ENCODE measurements at regions not wholly inside any gene's neighbourhood (a gene's known extent, or its start where the extent isn't known, plus 50 kb on each side); places are given as distances from the start of the nearest gene placed in this dataset.

DNA sequence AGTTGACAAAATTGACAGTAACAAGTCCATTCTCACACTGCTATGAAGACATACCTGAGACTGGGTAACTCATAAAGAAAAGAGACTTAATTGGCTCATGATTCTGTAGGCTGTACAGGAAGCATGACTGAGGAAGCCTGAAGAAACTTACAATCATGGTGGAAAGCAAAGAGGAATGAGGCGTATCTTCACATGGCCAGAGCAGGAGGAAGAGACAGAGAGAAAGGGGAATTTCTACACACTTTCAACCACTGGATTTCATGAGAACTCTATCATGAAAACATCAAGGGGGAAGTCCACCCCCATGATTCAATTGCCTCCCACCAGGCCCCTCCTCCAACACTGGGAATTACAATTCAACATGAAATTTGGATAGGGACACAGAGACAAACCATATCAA, 758.4 kb upstream of the SLITRK1 start:
- TF ChIP-seq, protein P1, sequence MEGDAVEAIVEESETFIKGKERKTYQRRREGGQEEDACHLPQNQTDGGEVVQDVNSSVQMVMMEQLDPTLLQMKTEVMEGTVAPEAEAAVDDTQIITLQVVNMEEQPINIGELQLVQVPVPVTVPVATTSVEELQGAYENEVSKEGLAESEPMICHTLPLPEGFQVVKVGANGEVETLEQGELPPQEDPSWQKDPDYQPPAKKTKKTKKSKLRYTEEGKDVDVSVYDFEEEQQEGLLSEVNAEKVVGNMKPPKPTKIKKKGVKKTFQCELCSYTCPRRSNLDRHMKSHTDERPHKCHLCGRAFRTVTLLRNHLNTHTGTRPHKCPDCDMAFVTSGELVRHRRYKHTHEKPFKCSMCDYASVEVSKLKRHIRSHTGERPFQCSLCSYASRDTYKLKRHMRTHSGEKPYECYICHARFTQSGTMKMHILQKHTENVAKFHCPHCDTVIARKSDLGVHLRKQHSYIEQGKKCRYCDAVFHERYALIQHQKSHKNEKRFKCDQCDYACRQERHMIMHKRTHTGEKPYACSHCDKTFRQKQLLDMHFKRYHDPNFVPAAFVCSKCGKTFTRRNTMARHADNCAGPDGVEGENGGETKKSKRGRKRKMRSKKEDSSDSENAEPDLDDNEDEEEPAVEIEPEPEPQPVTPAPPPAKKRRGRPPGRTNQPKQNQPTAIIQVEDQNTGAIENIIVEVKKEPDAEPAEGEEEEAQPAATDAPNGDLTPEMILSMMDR (IDR thresholded peaks at IDR 0.05), result no peak
- TF ChIP-seq POLR2A (IDR thresholded peaks at IDR 0.05), result no peak
- TF ChIP-seq EP300 (IDR thresholded peaks at IDR 0.05), result no peak
- DNase-seq (ENCODE audit: low spot score in 2 of 2), result no peak
- Histone ChIP-seq H3K27me3 (no peaks in the 10 kb centered on the region), H3K27ac (no peak overlapping the region), H3K9me3 (peaks cover 0 to 7% (median 0%) of the 10 kb centered on the region in 4 donors), H3K4me1 (no peaks in the 10 kb centered on the region), H3K36me3 (no peaks in the 10 kb centered on the region), H3K4me3 (no peak overlapping the region)
- 87 to 95% methylated on average over 1 of the region's 1 CpG for WGBS, 2 donors

DNA sequence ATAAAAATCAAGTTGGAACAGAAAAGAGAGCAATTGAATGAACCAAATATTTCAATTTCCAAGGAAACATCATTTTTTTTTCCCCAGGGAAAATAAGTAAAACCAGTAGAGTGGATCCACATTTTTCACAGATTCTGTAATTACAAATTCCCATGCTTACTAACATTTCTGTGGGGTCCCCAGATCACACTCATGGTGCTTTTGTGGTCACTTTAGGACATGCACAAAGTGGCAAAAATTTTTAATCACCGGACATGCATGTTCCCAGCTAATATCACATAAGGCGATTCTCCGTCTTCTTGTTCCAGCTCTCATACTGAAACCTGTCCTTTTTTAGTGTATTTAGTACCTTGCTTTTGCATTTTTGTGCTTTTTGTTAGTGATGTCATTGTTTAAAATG, 748.2 kb upstream of the SLITRK1 start:
- H3K4me3 ChIP-seq, result no peak overlapping the region
- H3K27ac ChIP-seq, result no peak overlapping the region
- no peaks in the 10 kb centered on the region for H3K27me3 ChIP-seq
- TF ChIP-seq, protein P1 (IDR thresholded peaks at IDR 0.05), result no peak
- TF ChIP-seq POLR2A (IDR thresholded peaks at IDR 0.05), result no peak
- no peak for TF ChIP-seq EP300 (IDR thresholded peaks at IDR 0.05)
- H3K4me1 ChIP-seq, result no peaks in the 10 kb centered on the region
- no peaks in the 10 kb centered on the region for H3K9me3 ChIP-seq
- no peaks in the 10 kb centered on the region for H3K36me3 ChIP-seq
- WGBS, 2 donors, result 88 to 90% methylated on average over 3 of the region's 3 CpGs
- no peak for DNase-seq (ENCODE audit: low spot score in 2 of 2)

DNA sequence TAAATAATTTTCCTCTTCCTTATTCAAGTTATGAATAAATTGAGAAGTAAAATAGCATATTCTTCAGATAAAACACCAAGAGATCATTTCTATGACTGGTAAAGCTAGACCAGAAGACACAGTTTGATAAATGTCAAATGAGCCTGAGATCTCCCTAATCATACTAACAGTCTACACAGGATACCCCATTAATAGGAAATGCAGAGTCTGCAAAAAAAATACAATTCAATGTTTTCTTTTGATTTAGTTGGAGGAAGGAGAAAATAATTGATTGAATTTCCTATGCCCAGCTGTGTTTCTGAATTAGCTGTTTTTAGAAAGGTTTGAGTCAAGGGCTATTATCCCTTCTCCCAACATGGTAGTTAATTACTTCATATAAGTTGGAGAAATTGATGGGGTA, 734.6 kb upstream of the SLITRK1 start:
- Histone ChIP-seq H3K4me3 (no peak overlapping the region), H3K4me1 (no peaks in the 10 kb centered on the region), H3K9me3 (no peaks in the 10 kb centered on the region), H3K36me3 (no peaks in the 10 kb centered on the region), H3K27me3 (no peaks in the 10 kb centered on the region), H3K27ac (no peak overlapping the region)
- DNase-seq (ENCODE audit: low spot score in 2 of 2), result no peak
- TF ChIP-seq EP300 (IDR thresholded peaks at IDR 0.05) (no peak), POLR2A (IDR thresholded peaks at IDR 0.05) (no peak)
- TF ChIP-seq, protein P1 (IDR thresholded peaks at IDR 0.05), result no peak

DNA sequence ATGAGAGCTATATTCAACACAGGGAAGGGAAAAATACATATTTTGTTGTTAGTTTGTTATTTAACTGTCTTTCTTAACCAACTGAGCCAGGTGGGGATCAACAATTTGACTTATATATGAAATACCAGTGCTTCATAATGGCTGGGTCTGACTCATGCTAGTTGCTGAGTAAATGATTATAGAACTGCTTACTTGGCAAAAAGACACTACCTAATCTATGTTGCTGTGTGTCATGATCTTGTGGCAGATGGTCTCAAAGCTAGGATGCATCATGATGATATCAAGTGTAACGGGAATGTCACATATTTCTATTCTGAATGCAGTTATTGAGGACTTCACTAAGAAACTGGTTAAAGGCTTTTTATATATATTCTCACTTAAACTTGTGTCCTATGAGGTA, 727.4 kb upstream of the SLITRK1 start:
- DNase-seq (ENCODE audit: low spot score in 2 of 2), result no peak
- TF ChIP-seq EP300 (IDR thresholded peaks at IDR 0.05) (no peak), POLR2A (IDR thresholded peaks at IDR 0.05) (no peak)
- TF ChIP-seq, protein P1 (IDR thresholded peaks at IDR 0.05), result no peak
- Histone ChIP-seq H3K4me3 (no peak overlapping the region), H3K36me3 (no peaks in the 10 kb centered on the region), H3K27ac (no peak overlapping the region), H3K9me3 (no peaks in the 10 kb centered on the region), H3K27me3 (no peaks in the 10 kb centered on the region), H3K4me1 (peaks cover 0 to 6% (median 0%) of the 10 kb centered on the region in 4 donors)
- WGBS, 2 donors, result 82 to 100% methylated on average over 1 of the region's 1 CpG

DNA sequence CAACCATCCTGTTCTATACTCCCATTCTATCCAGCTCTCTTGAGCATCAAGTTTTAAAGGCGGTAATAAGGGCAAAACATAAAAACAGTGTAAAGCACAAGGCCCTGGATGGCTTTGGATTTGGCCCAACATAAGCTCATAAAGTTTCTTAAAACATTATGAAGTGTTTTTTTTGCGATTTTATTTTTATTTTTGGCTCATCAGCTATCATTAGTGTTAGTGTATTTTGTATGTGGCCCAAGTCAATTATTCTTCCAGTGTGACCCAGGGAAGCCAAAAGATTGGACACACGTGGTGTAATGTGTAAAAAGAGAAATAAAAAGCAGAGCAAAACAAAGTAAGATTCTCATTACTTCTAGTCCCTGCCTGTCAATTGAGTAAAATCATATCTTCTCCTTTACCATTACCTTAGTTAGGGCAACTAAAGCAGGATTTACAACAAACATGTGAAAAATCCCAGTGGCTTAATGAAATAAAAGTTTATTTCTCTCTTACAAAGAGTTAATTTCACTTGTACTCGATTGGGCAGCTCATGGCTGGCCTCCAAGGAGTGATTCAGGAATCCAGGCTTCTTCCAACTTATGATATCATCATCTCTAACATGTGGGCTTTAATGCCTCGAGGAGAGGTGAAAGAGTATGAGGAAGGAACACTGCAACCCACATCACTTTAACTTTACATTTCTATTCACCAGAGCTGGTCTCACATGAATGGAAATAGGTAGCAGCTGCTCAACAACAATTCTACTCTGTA, 725.2 kb upstream of the SLITRK1 start:
- peak in 1 of 2 donors; percentile 5 for DNase-seq (ENCODE audit: low spot score in 2 of 2)
- TF ChIP-seq POLR2A (IDR thresholded peaks at IDR 0.05) (no peak), EP300 (IDR thresholded peaks at IDR 0.05) (no peak)
- TF ChIP-seq, protein P1 (IDR thresholded peaks at IDR 0.05), result no peak

More for the DNA sequence above, 725.2 kb upstream of the SLITRK1 start:
- no peaks in the 10 kb centered on the region for H3K27me3 ChIP-seq
- WGBS, 2 donors, result 31 to 34% methylated on average over 5 of the region's 5 CpGs
- H3K9me3 ChIP-seq, result no peaks in the 10 kb centered on the region
- peaks cover 0 to 6% (median 0%) of the 10 kb centered on the region in 4 donors for H3K4me1 ChIP-seq
- H3K27ac ChIP-seq, result no peak overlapping the region
- no peak overlapping the region for H3K4me3 ChIP-seq
- no peaks in the 10 kb centered on the region for H3K36me3 ChIP-seq

All from tibial nerve (tissue), 4 donors.